ENCODE measurements at regions not wholly inside any gene's neighbourhood (a gene's known extent, or its start where the extent isn't known, plus 50 kb on each side); places are given as distances from the start of the nearest gene placed in this dataset.

GRCh38 chr12:66733321-66733720, 54.4 kb upstream of the GRIP1 start:
- Histone ChIP-seq H3K9me3 (ENCODE audit: control insufficient read depth, low read depth, low read length) (no peaks in the 10 kb centered on the region), H3K4me3 (ENCODE audit: low read length) (no peak overlapping the region), H3K4me1 (ENCODE audit: control insufficient read depth, insufficient read depth, low read length) (no peaks in the 10 kb centered on the region), H3K36me3 (ENCODE audit: control insufficient read depth, insufficient read depth, low read length) (no peaks in the 10 kb centered on the region), H3K27me3 (ENCODE audit: control insufficient read depth, insufficient read depth, low read length) (no peaks in the 10 kb centered on the region), H3K27ac (ENCODE audit: low read length) (no peak overlapping the region)
- DNase-seq = no peak
- WGBS (ENCODE audit: insufficient coverage, low lambda C conversion rate) = no CpG with 5 or more reads among the region's 1 CpG

DNA sequence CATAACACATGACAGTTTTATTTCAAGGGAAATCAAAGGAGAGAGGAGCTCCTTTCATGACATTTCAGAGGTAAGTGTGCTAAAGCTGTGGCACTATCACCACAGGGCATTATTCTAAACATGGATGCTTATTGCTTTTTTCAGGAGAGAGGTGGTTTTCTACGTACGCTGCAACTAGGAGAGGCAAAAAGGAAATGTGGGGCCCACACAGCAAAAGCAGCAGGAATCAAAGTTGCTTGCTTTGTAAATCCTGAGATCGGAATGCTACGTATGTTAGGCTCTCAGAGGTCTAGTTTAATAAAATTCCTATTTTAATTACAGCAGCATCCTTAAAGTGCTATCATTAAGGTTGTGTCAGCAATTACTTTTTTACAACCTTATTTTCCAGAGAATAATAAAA, 55.0 kb upstream of the GRIP1 start:
- no peak overlapping the region for H3K27ac ChIP-seq (ENCODE audit: low read length)
- H3K36me3 ChIP-seq (ENCODE audit: control insufficient read depth, insufficient read depth, low read length) = no peaks in the 10 kb centered on the region
- WGBS (ENCODE audit: insufficient coverage, low lambda C conversion rate) = 86% methylated on average over 2 of the region's 4 CpGs
- no peaks in the 10 kb centered on the region for H3K4me1 ChIP-seq (ENCODE audit: control insufficient read depth, insufficient read depth, low read length)
- no peak for DNase-seq
- H3K27me3 ChIP-seq (ENCODE audit: control insufficient read depth, insufficient read depth, low read length) = no peaks in the 10 kb centered on the region
- no peak overlapping the region for H3K4me3 ChIP-seq (ENCODE audit: low read length)
- no peaks in the 10 kb centered on the region for H3K9me3 ChIP-seq (ENCODE audit: control insufficient read depth, low read depth, low read length)

- Histone ChIP-seq H3K36me3 (ENCODE audit: control insufficient read depth, insufficient read depth, low read length) (no peaks in the 10 kb centered on the region), H3K4me1 (ENCODE audit: control insufficient read depth, insufficient read depth, low read length) (no peaks in the 10 kb centered on the region), H3K27me3 (ENCODE audit: control insufficient read depth, insufficient read depth, low read length) (no peaks in the 10 kb centered on the region), H3K27ac (ENCODE audit: low read length) (no peak overlapping the region), H3K4me3 (ENCODE audit: low read length) (no peak overlapping the region), H3K9me3 (ENCODE audit: control insufficient read depth, low read depth, low read length) (no peaks in the 10 kb centered on the region)
- WGBS (ENCODE audit: insufficient coverage, low lambda C conversion rate) = 61% methylated on average over 2 of the region's 4 CpGs
- DNase-seq = no peak
Measured at GRCh38 chr12:66735275-66735674, 56.4 kb upstream of the GRIP1 start.

DNA sequence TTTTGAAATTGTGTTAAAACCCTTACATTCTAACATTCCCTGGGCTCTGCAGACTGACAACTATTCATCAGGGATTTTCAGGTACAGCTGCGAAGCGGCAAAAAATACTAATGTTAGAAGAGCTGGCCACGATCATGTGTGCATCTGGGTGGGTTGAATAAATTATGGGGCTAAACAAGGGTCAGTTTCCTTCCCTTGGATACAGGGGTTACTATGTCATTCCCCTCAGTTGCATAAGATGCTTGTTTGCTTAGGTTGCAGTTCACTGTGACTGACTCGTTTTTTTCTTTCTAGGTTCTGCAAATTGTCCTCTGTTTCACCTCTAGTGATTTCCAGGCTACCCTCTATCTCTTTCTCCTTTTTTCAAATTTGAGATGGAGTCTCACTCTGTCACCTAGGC, 58.1 kb upstream of the GRIP1 start:
- Histone ChIP-seq H3K4me3 (ENCODE audit: low read length) (no peak overlapping the region), H3K27ac (ENCODE audit: low read length) (no peak overlapping the region), H3K4me1 (ENCODE audit: control insufficient read depth, insufficient read depth, low read length) (no peaks in the 10 kb centered on the region), H3K9me3 (ENCODE audit: control insufficient read depth, low read depth, low read length) (no peaks in the 10 kb centered on the region), H3K27me3 (ENCODE audit: control insufficient read depth, insufficient read depth, low read length) (no peaks in the 10 kb centered on the region), H3K36me3 (ENCODE audit: control insufficient read depth, insufficient read depth, low read length) (no peaks in the 10 kb centered on the region)
- no peak for DNase-seq
- WGBS (ENCODE audit: insufficient coverage, low lambda C conversion rate) = 29% methylated on average over 1 of the region's 4 CpGs

DNA sequence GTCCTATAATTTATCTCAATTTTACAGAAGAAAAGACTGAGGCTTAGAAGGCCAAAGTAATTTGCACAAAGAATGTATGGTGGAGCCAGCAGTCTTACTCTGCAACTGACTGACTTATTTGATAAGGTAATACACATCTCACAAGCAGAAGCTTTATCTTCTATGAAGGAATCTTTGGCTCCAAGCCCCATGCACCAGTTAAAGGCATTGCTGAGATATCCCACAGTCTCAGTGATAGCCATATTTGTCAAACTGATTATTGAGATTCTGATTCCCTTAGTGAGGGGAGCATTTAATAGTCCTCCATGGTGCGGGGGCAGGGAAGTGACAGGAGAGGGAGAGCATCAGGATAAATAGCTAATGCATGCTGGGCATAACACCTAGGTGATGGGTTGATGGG, 60.4 kb upstream of the GRIP1 start:
- H3K4me3 ChIP-seq (ENCODE audit: low read length) = no peak overlapping the region
- H3K4me1 ChIP-seq (ENCODE audit: control insufficient read depth, insufficient read depth, low read length) = no peaks in the 10 kb centered on the region
- no peak for DNase-seq
- no peaks in the 10 kb centered on the region for H3K27me3 ChIP-seq (ENCODE audit: control insufficient read depth, insufficient read depth, low read length)
- no CpG with 5 or more reads among the region's 1 CpG for WGBS (ENCODE audit: insufficient coverage, low lambda C conversion rate)
- H3K27ac ChIP-seq (ENCODE audit: low read length) = no peak overlapping the region
- H3K36me3 ChIP-seq (ENCODE audit: control insufficient read depth, insufficient read depth, low read length) = no peaks in the 10 kb centered on the region
- H3K9me3 ChIP-seq (ENCODE audit: control insufficient read depth, low read depth, low read length) = no peaks in the 10 kb centered on the region

DNA sequence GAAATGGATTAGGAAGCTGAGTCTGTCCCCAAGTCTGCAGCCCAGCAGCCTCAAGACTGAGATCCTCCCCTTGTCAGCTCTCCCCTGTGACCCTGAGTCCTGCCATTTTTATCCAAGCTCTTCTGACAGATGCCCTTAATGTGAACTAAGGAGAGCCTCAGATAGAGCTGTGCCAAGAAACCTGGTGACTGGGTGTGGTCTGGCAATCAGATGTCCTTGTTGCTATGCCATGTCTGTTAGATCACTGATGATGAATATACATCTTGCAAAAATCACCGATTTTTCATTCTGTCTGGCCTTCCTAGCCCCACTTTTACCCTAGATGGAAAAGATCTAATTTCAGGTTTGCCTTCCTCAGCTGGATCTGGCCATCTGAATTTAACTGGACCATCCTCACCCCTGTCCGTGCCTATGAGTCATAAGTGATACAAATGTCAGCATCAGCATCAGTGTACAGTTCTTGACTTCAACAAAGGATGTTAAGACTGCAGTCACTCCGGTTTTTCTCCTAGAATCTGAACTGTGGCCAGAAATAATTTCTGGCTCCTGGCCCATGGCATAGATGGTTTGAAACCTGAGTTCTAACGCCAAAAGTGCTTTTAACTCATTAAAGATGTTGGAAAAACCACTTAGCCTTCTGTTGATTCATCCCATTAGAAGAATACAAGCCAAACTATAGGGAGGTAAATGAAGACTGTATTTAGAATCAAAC, 61.2 kb upstream of the GRIP1 start:
- Histone ChIP-seq H3K9me3 (ENCODE audit: control insufficient read depth, low read depth, low read length) (no peaks in the 10 kb centered on the region), H3K36me3 (ENCODE audit: control insufficient read depth, insufficient read depth, low read length) (no peaks in the 10 kb centered on the region), H3K4me3 (ENCODE audit: low read length) (no peak overlapping the region), H3K4me1 (ENCODE audit: control insufficient read depth, insufficient read depth, low read length) (peaks cover 3% of the 10 kb centered on the region), H3K27ac (ENCODE audit: low read length) (no peak overlapping the region), H3K27me3 (ENCODE audit: control insufficient read depth, insufficient read depth, low read length) (no peaks in the 10 kb centered on the region)
- DNase-seq = no peak
- WGBS (ENCODE audit: insufficient coverage, low lambda C conversion rate) = no CpG with 5 or more reads among the region's 4 CpGs

DNA sequence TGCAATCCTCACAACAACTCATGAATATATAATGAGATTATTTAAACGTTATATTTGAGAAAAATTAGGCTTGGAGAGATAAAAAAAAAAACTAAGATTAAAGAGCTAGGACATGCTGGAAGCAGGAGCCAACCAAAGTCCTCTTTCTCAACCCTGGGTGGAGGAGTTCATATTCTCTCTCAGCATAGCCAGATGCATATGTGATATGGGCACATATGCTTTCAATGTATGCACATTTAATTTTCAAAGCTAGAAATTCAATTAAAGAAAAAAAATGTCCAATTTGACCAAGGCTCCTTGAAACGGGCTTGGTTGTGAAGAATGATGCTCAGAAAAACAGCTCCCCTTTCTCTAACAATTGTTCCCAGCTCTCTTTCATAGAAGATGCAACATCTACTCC, 61.9 kb upstream of the GRIP1 start:
- DNase-seq = no peak

GRCh38 chr12:66741919-66742318, 63.0 kb upstream of the GRIP1 start:
- no peaks in the 10 kb centered on the region for H3K9me3 ChIP-seq (ENCODE audit: control insufficient read depth, low read depth, low read length)
- no peak overlapping the region for H3K4me3 ChIP-seq (ENCODE audit: low read length)
- no peak for DNase-seq
- H3K36me3 ChIP-seq (ENCODE audit: control insufficient read depth, insufficient read depth, low read length) = no peaks in the 10 kb centered on the region
- peaks cover 8% of the 10 kb centered on the region for H3K4me1 ChIP-seq (ENCODE audit: control insufficient read depth, insufficient read depth, low read length)
- H3K27me3 ChIP-seq (ENCODE audit: control insufficient read depth, insufficient read depth, low read length) = no peaks in the 10 kb centered on the region
- H3K27ac ChIP-seq (ENCODE audit: low read length) = no peak overlapping the region

More for the DNA sequence above, 61.9 kb upstream of the GRIP1 start:
- H3K9me3 ChIP-seq (ENCODE audit: control insufficient read depth, low read depth, low read length) = no peaks in the 10 kb centered on the region
- H3K36me3 ChIP-seq (ENCODE audit: control insufficient read depth, insufficient read depth, low read length) = no peaks in the 10 kb centered on the region
- peaks cover 8% of the 10 kb centered on the region for H3K4me1 ChIP-seq (ENCODE audit: control insufficient read depth, insufficient read depth, low read length)
- no peaks in the 10 kb centered on the region for H3K27me3 ChIP-seq (ENCODE audit: control insufficient read depth, insufficient read depth, low read length)
- no peak overlapping the region for H3K27ac ChIP-seq (ENCODE audit: low read length)
- WGBS (ENCODE audit: insufficient coverage, low lambda C conversion rate) = 67% methylated on average over 1 of the region's 2 CpGs
- H3K4me3 ChIP-seq (ENCODE audit: low read length) = no peak overlapping the region

DNA sequence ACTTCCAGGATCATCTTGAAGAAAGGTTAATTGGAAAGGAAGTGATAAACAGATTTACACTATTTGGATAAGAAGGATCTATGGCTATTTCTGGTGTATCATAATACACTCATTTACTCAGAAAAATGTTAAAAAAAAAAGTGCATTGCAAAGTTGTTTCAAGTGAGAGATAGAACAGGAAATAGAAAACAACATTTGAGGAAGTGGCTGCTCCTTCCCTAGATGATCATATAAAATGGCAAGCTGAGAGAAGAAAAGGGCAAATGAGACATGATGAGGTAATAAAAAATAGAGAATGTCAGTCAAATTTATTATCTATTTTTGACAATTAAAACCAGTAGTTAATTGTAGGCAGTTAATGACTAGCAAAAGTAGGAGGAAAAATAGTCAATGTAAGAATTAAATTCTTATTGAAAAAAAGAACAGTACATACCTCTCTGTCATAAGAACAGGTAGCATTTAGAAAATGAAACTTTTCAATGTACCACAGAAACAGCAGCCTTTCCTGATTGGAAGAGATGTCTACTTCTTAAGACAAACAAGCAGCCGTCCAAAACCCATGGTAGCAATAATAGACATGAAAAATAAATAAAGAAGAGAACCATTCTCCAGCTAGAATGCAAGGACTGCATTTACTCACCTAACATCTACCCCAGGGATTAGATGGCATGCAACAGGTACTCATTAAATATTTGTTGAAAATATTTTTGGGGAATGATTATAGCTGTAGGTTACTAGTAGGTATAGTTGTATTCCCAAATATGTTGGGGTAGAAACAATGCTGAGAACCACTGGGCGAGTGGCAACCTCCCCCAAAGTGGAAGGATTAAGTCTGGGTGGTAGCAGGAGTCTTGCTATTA, 63.9 kb upstream of the GRIP1 start:
- no CpG with 5 or more reads among the region's 2 CpGs for WGBS (ENCODE audit: insufficient coverage, low lambda C conversion rate)
- H3K27ac ChIP-seq (ENCODE audit: low read length) = no peak overlapping the region
- peaks cover 8% of the 10 kb centered on the region for H3K4me1 ChIP-seq (ENCODE audit: control insufficient read depth, insufficient read depth, low read length)
- no peak overlapping the region for H3K4me3 ChIP-seq (ENCODE audit: low read length)
- no peaks in the 10 kb centered on the region for H3K36me3 ChIP-seq (ENCODE audit: control insufficient read depth, insufficient read depth, low read length)
- DNase-seq = no peak
- no peaks in the 10 kb centered on the region for H3K27me3 ChIP-seq (ENCODE audit: control insufficient read depth, insufficient read depth, low read length)
- H3K9me3 ChIP-seq (ENCODE audit: control insufficient read depth, low read depth, low read length) = no peaks in the 10 kb centered on the region

- Histone ChIP-seq H3K4me1 (ENCODE audit: control insufficient read depth, insufficient read depth, low read length) (peaks cover 8% of the 10 kb centered on the region), H3K36me3 (ENCODE audit: control insufficient read depth, insufficient read depth, low read length) (no peaks in the 10 kb centered on the region), H3K27ac (ENCODE audit: low read length) (peak overlapping the region; percentile 49), H3K4me3 (ENCODE audit: low read length) (no peak overlapping the region), H3K9me3 (ENCODE audit: control insufficient read depth, low read depth, low read length) (no peaks in the 10 kb centered on the region), H3K27me3 (ENCODE audit: control insufficient read depth, insufficient read depth, low read length) (no peaks in the 10 kb centered on the region)
- DNase-seq = no peak
- WGBS (ENCODE audit: insufficient coverage, low lambda C conversion rate) = 100% methylated on average over 1 of the region's 3 CpGs
Measured at GRCh38 chr12:66744461-66744860, 65.6 kb upstream of the GRIP1 start.

All from large intestine (tissue), 3 donors.